SU-DHL-6 (cell line): ENCODE measurements at regions not wholly inside any gene's neighbourhood (a gene's known extent, or its start where the extent isn't known, plus 50 kb on each side); places are given as distances from the start of the nearest gene placed in this dataset.

ENCODE experiments used
- CTCF ChIP-seq: fragments of 200-600 bp; sonication (generic); IDR thresholded peaks from one replicate; pipeline ENCODE4 v1.5.1; 2017; ENCODE audit warnings: antibody characterized with exemption, mild to moderate bottlenecking, low read length, moderate library complexity; ENCODE audit not compliant: insufficient read depth, poor library complexity, severe bottlenecking
- EZH2phosphoT487 ChIP-seq: fragments of 200-600 bp; sonication (generic), shearing (Covaris generic); conservative IDR thresholded peaks from 2 replicates; pipeline ENCODE4 v1.6.1; 2018; ENCODE audit warnings: mild to moderate bottlenecking, antibody characterized with exemption, low read length, moderate library complexity, mixed read lengths

GRCh38 chr4:114187592-114187991 is 208.1 kb upstream of the ARSJ start:
- TF ChIP-seq CTCF (no peak), EZH2phosphoT487 (no peak)
